CD4-positive, alpha-beta T cell treated with Interleukin-15 for 1 hour (primary cell): ENCODE measurements at regions not wholly inside any gene's neighbourhood (a gene's known extent, or its start where the extent isn't known, plus 50 kb on each side); places are given as distances from the start of the nearest gene placed in this dataset.
"Not testable (repeated sequence)": the region's sequence is repeated elsewhere in the genome, so short reads cannot be mapped to it uniquely, and the experiment has no call there.

ENCODE experiments used
- DNase-seq: peaks from one replicate; pipeline ENCODE4 v3.0.0-alpha.2; 2020

GRCh38 chr13:90882551-90882950 lies 464.9 kb upstream of the MIR17HG start:
- DNase-seq, result no peak

GRCh38 chr13:90883592-90883991 lies 463.9 kb upstream of the MIR17HG start:
- no peak for DNase-seq

GRCh38 chr13:90884066-90884465 lies 463.4 kb upstream of the MIR17HG start:
- no peak for DNase-seq

- DNase-seq, result no peak
These were observed 457.3 kb upstream of the MIR17HG start for GRCh38 chr13:90889906-90890834.

GRCh38 chr13:90891329-90891728 lies 456.2 kb upstream of the MIR17HG start:
- no peak for DNase-seq

- not testable (repeated sequence) for DNase-seq
These were observed 454.3 kb upstream of the MIR17HG start for GRCh38 chr13:90893199-90893598.

GRCh38 chr13:90896002-90896401 lies 451.5 kb upstream of the MIR17HG start:
- DNase-seq, result no peak

GRCh38 chr13:90898811-90899210 lies 448.7 kb upstream of the MIR17HG start:
- DNase-seq, result no peak

GRCh38 chr13:90899416-90899815 lies 448.1 kb upstream of the MIR17HG start:
- no peak for DNase-seq

- DNase-seq, result no peak
These were observed 445.2 kb upstream of the MIR17HG start for GRCh38 chr13:90902255-90902654.

GRCh38 chr13:90906554-90906953 lies 440.9 kb upstream of the MIR17HG start:
- no peak for DNase-seq

GRCh38 chr13:90908792-90909191 lies 438.7 kb upstream of the MIR17HG start:
- DNase-seq, result no peak

- no peak for DNase-seq
These were observed 437.4 kb upstream of the MIR17HG start for GRCh38 chr13:90910018-90910639.

GRCh38 chr13:90912247-90912646 lies 435.2 kb upstream of the MIR17HG start:
- DNase-seq, result no peak

- no peak for DNase-seq
These were observed 429.0 kb upstream of the MIR17HG start for GRCh38 chr13:90918536-90918935.

- no peak for DNase-seq
These were observed 428.3 kb upstream of the MIR17HG start for GRCh38 chr13:90919153-90919552.

- DNase-seq, result no peak
These were observed 421.0 kb upstream of the MIR17HG start for GRCh38 chr13:90926459-90926858.

GRCh38 chr13:90928109-90928508 lies 419.4 kb upstream of the MIR17HG start:
- no peak for DNase-seq

GRCh38 chr13:90933097-90933826 lies 414.2 kb upstream of the MIR17HG start:
- DNase-seq, result no peak

- DNase-seq, result no peak
These were observed 412.7 kb upstream of the MIR17HG start for GRCh38 chr13:90934741-90935140.

- no peak for DNase-seq
These were observed 408.6 kb upstream of the MIR17HG start for GRCh38 chr13:90938848-90939247.

GRCh38 chr13:90943946-90944345 lies 403.5 kb upstream of the MIR17HG start:
- DNase-seq, result no peak

GRCh38 chr13:90945146-90945545 lies 402.3 kb upstream of the MIR17HG start:
- DNase-seq, result not testable (repeated sequence)

GRCh38 chr13:90946125-90946524 lies 401.4 kb upstream of the MIR17HG start:
- not testable (repeated sequence) for DNase-seq
